Testis (tissue), 2 donors: ENCODE measurements at regions not wholly inside any gene's neighbourhood (a gene's known extent, or its start where the extent isn't known, plus 50 kb on each side); places are given as distances from the start of the nearest gene placed in this dataset.
A peak's percentile ranks its signal among the peaks of the same experiment; 100 is the strongest.

Experiments used
- DNase-seq: peaks from one replicate; pipeline ENCODE4 v3.0.0-alpha.2; 2019
- H3K27ac ChIP-seq, 2 donors: fragments of 200-600 bp; sonication (generic); one replicate each; pipeline ENCODE4 v1.5.1; 2019
- H3K27me3 ChIP-seq: fragments of 200-600 bp; sonication (generic); one replicate; pipeline ENCODE4 v1.5.1; 2019
- H3K36me3 ChIP-seq: fragments of 200-600 bp; sonication (generic); one replicate; pipeline ENCODE4 v1.5.1; 2017; ENCODE audit warnings: low read depth; ENCODE audit errors: missing control alignments
- H3K4me1 ChIP-seq: fragments of 200-600 bp; sonication (generic); one replicate; pipeline ENCODE4 v1.5.1; 2019
- H3K4me3 ChIP-seq, 2 donors: fragments of 200-600 bp; sonication (generic); one replicate each; pipeline ENCODE4 v1.5.1; 2017 to 2019
- H3K9me3 ChIP-seq: fragments of 200-600 bp; sonication (generic); one replicate; pipeline ENCODE4 v1.5.1; 2017
- POLR2A ChIP-seq: fragments of 450-650 bp; IDR thresholded peaks from one replicate; pipeline ENCODE4 v1.6.1; 2017; ENCODE audit warnings: antibody characterized with exemption, mild to moderate bottlenecking, moderate library complexity
- whole genome bisulfite sequencing, 2 donors: methylation state at CpG; one replicate each; pipeline ENCODE4 v1.1.5; 2018; 5-methylcytosine and 5-hydroxymethylcytosine counted together
- intact Hi-C: fragments of 100-400 bp; cut with DNase I; formaldehyde crosslinking; loops from one replicate; pipeline ENCODE4 v1.15.1; 2023; ENCODE audit warnings: low total_unique reads
- TF ChIP-seq, protein P1 (sequence below), 3 experiments: fragments of 450-650 bp in 2 of 3; fragments of 200-600 bp in 1 of 3; sonication (generic) in 1 of 3; IDR thresholded peaks; one replicate each; pipeline ENCODE4 v1.5.1; 2016 to 2019; ENCODE audit warnings: antibody characterized with exemption in 3 of 3, mild to moderate bottlenecking in 2 of 3, moderate library complexity in 1 of 3

- TF ChIP-seq POLR2A = no peak
- TF ChIP-seq, protein P1, sequence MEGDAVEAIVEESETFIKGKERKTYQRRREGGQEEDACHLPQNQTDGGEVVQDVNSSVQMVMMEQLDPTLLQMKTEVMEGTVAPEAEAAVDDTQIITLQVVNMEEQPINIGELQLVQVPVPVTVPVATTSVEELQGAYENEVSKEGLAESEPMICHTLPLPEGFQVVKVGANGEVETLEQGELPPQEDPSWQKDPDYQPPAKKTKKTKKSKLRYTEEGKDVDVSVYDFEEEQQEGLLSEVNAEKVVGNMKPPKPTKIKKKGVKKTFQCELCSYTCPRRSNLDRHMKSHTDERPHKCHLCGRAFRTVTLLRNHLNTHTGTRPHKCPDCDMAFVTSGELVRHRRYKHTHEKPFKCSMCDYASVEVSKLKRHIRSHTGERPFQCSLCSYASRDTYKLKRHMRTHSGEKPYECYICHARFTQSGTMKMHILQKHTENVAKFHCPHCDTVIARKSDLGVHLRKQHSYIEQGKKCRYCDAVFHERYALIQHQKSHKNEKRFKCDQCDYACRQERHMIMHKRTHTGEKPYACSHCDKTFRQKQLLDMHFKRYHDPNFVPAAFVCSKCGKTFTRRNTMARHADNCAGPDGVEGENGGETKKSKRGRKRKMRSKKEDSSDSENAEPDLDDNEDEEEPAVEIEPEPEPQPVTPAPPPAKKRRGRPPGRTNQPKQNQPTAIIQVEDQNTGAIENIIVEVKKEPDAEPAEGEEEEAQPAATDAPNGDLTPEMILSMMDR (IDR thresholded peaks at IDR 0.05) = peak in 2 of 3 experiments; percentile 57 to 65
- WGBS, 2 donors = 65 to 85% methylated on average over 1 of the region's 1 CpG
- Histone ChIP-seq H3K4me1 (no peaks in the 10 kb centered on the region), H3K27me3 (no peaks in the 10 kb centered on the region), H3K36me3 (no peaks in the 10 kb centered on the region), H3K9me3 (no peaks in the 10 kb centered on the region), H3K4me3 (no peak overlapping the region), H3K27ac (no peak overlapping the region)
- DNase-seq = peak; percentile 43
- intact Hi-C loops = no loop called here
Measured at GRCh38 chr10:80945264-80945880, 407.7 kb downstream of the SH2D4B start.

DNA sequence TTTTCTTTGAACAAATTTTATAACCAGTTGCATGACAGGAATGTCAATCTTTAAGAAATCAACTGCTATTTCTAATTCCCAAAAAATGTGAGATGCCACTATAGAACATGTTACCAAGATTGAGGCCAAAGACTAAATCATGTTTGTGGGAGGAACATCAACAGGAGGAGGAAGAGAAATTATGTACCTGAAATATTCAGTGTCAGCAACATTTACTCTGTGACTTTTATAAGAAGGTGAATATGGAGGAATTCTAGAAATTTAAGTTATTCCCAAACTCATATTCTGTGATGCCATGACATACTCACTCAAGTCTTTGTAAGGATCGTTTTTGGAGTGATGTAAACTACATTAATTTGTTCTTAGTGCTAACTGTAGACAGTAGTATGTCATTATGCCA is 408.4 kb downstream of the SH2D4B start:
- Histone ChIP-seq H3K27me3 (no peaks in the 10 kb centered on the region), H3K4me1 (no peaks in the 10 kb centered on the region), H3K9me3 (no peaks in the 10 kb centered on the region), H3K36me3 (no peaks in the 10 kb centered on the region), H3K27ac (no peak overlapping the region), H3K4me3 (no peak overlapping the region)
- TF ChIP-seq POLR2A = no peak
- TF ChIP-seq, protein P1 (IDR thresholded peaks at IDR 0.05) = no peak
- intact Hi-C loops = no loop called here
- WGBS, 2 donors = 63 to 81% methylated on average over 1 of the region's 1 CpG
- DNase-seq = no peak

DNA sequence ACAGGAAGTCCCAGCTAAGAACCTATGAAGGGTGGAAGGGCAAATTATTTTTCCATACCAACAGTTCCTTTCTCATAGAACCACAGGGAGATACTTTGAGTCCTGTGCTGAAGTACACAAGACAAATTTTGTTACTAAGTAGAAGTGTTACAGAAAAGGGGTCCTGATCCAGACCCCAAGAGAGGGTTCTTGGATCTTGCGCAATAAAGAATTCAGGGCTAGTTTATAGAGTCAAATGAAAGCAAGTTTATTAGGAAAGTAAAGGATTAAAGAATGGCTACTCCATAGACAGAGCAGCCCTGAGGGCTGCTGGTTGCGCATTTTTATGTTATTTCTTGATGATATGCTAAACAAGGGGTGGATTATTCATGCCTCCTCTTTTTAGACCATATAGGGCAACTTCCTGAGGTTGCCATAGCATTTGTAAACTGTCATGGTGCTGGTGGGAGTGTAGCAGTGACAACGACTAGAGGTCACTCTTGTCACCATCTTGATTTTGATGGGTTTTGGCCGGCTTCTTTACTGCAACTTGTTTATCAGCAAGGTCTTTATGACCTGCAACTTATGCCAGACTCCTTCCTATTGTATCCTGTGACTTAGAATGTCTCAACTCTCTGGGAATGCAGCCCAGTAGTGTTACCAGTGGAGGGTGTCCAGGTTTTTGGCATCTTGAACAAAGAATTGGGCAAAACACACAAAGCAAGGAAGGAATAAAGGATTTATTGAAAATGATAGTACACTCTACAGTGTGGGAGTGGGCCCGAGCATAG is 409.4 kb downstream of the SH2D4B start:
- no peak for DNase-seq
- 69 to 74% methylated on average over 5 of the region's 5 CpGs for WGBS, 2 donors

GRCh38 chr10:80949785-80950184 is 412.1 kb downstream of the SH2D4B start:
- WGBS, 2 donors = 91 to 93% methylated on average over 5 of the region's 5 CpGs
- Histone ChIP-seq H3K9me3 (no peaks in the 10 kb centered on the region), H3K36me3 (no peaks in the 10 kb centered on the region), H3K4me3 (no peak overlapping the region), H3K27ac (no peak overlapping the region), H3K4me1 (no peaks in the 10 kb centered on the region), H3K27me3 (no peaks in the 10 kb centered on the region)
- TF ChIP-seq POLR2A = no peak
- TF ChIP-seq, protein P1 (IDR thresholded peaks at IDR 0.05) = no peak
- DNase-seq = no peak
- intact Hi-C loops = no loop called here

More for the DNA sequence above, 409.4 kb downstream of the SH2D4B start:
- H3K4me3 ChIP-seq = no peak overlapping the region
- TF ChIP-seq POLR2A = no peak
- TF ChIP-seq, protein P1 (IDR thresholded peaks at IDR 0.05) = no peak
- H3K9me3 ChIP-seq = no peaks in the 10 kb centered on the region
- no peaks in the 10 kb centered on the region for H3K4me1 ChIP-seq
- no peaks in the 10 kb centered on the region for H3K36me3 ChIP-seq
- H3K27me3 ChIP-seq = no peaks in the 10 kb centered on the region
- no peak overlapping the region for H3K27ac ChIP-seq
- intact Hi-C loops = no loop called here
